ENCODE measurements at regions not wholly inside any gene's neighbourhood (a gene's known extent, or its start where the extent isn't known, plus 50 kb on each side); places are given as distances from the start of the nearest gene placed in this dataset.

DNA sequence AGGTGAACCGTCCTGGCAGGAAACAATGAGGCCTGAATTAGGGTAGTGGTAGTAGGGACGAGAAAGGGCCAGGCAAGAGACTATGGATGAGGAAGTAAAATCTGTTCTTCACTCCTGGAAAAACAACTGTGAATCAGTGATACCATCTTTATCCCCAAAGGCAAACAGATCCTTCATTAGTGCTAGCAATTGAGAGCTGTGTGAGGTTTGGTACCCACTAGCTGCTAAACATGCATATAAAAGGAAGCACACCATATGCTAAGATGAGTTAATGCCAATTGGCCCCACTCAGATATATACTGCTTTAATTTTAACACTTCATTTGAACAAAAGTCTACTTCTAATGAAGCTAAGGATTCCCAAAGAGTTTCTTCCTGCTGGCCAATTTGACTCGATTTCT, 244.8 kb upstream of the NR4A3 start:
- no peak for TF ChIP-seq POLR2A (IDR thresholded peaks at IDR 0.05)
- no peak for TF ChIP-seq EP300 (IDR thresholded peaks at IDR 0.05)
- no peak for TF ChIP-seq POLR2AphosphoS5 (IDR thresholded peaks at IDR 0.05)
- TF ChIP-seq, protein P1, sequence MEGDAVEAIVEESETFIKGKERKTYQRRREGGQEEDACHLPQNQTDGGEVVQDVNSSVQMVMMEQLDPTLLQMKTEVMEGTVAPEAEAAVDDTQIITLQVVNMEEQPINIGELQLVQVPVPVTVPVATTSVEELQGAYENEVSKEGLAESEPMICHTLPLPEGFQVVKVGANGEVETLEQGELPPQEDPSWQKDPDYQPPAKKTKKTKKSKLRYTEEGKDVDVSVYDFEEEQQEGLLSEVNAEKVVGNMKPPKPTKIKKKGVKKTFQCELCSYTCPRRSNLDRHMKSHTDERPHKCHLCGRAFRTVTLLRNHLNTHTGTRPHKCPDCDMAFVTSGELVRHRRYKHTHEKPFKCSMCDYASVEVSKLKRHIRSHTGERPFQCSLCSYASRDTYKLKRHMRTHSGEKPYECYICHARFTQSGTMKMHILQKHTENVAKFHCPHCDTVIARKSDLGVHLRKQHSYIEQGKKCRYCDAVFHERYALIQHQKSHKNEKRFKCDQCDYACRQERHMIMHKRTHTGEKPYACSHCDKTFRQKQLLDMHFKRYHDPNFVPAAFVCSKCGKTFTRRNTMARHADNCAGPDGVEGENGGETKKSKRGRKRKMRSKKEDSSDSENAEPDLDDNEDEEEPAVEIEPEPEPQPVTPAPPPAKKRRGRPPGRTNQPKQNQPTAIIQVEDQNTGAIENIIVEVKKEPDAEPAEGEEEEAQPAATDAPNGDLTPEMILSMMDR (IDR thresholded peaks at IDR 0.05), result no peak
- 85% methylated on average over 3 of the region's 3 CpGs for WGBS

DNA sequence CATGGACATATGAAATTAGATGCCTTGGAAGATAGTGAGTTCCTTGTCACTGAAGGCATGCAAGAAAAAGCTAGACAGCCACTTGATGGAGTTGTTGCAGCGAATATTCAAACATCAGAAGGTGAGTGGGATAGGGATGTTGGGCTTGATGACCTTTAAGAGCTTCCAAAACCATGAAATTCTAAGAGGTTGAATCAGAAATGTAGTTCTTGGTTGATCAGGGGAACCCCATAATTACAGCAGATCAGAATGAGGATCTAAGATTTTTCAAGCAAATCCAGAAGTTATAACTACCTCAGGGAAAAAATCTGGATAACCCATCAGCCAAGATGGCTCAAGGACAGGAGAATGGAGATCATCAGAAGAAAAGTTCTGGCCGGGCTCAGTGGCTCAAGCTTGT, 244.3 kb upstream of the NR4A3 start:
- no peaks in the 10 kb centered on the region for H3K9me3 ChIP-seq
- H3K27ac ChIP-seq, result no peak overlapping the region
- no peaks in the 10 kb centered on the region for H3K36me3 ChIP-seq
- no peak for DNase-seq (ENCODE audit: low spot score in 2 of 2)
- H3K4me3 ChIP-seq, result no peak overlapping the region
- H3K4me1 ChIP-seq, result no peaks in the 10 kb centered on the region
- TF ChIP-seq EP300 (IDR thresholded peaks at IDR 0.05) (no peak), POLR2A (IDR thresholded peaks at IDR 0.05) (no peak), POLR2AphosphoS5 (IDR thresholded peaks at IDR 0.05) (no peak)
- TF ChIP-seq, protein P1 (IDR thresholded peaks at IDR 0.05), result no peak
- WGBS, result 80% methylated on average over 2 of the region's 2 CpGs
- no peaks in the 10 kb centered on the region for H3K27me3 ChIP-seq

More for the DNA sequence above, 244.8 kb upstream of the NR4A3 start:
- Histone ChIP-seq H3K27ac (no peak overlapping the region), H3K36me3 (no peaks in the 10 kb centered on the region), H3K4me1 (no peaks in the 10 kb centered on the region), H3K27me3 (no peaks in the 10 kb centered on the region), H3K4me3 (no peak overlapping the region), H3K9me3 (no peaks in the 10 kb centered on the region)
- DNase-seq (ENCODE audit: low spot score in 2 of 2), result no peak

DNA sequence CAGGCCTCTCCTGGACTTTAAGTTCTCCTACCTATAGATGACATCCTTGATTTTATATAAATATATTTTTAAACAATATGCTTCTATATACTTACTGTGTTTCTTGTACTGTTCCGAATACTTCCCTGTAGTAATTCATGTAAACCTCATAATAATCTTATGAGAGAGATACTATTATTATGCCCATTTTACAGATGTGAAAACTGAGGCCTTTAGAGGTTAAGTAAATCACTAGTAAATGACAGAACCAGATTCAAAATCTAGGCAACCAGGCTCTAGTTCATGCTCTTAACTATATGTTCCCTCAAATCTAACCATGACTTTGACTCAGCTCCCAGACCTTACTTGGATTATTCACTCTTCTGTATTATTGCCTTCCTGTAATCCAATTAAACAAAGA, 243.0 kb upstream of the NR4A3 start:
- no peaks in the 10 kb centered on the region for H3K36me3 ChIP-seq
- TF ChIP-seq POLR2AphosphoS5 (IDR thresholded peaks at IDR 0.05), result no peak
- TF ChIP-seq, protein P1 (IDR thresholded peaks at IDR 0.05), result no peak
- no peak for TF ChIP-seq EP300 (IDR thresholded peaks at IDR 0.05)
- TF ChIP-seq POLR2A (IDR thresholded peaks at IDR 0.05), result no peak
- no peak overlapping the region for H3K27ac ChIP-seq
- no peak for DNase-seq (ENCODE audit: low spot score in 2 of 2)
- no peaks in the 10 kb centered on the region for H3K9me3 ChIP-seq
- no peaks in the 10 kb centered on the region for H3K27me3 ChIP-seq
- H3K4me1 ChIP-seq, result no peaks in the 10 kb centered on the region
- 100% methylated on average over 1 of the region's 1 CpG for WGBS
- no peak overlapping the region for H3K4me3 ChIP-seq

DNA sequence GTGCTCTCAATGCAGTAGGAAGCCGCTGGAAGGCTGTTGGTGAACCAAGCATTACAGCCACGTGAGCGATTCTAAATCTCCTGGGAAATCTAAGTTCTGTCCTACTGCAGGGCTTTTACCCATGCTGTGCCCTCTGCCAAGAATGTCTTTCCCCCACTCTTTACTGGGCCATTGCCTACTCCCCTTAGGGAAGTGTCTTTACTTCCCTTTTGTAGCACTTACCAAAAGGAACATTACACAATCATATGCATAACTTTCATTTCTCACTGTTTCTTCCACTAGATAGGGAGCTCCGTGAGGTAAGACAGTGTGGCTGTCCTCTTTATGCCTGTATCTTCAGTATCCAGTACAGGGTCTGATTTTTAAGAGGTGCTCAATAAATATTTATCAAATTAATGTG, 241.7 kb upstream of the NR4A3 start:
- TF ChIP-seq EP300 (IDR thresholded peaks at IDR 0.05) (no peak), POLR2A (IDR thresholded peaks at IDR 0.05) (no peak), POLR2AphosphoS5 (IDR thresholded peaks at IDR 0.05) (no peak)
- TF ChIP-seq, protein P1 (IDR thresholded peaks at IDR 0.05), result no peak
- no peaks in the 10 kb centered on the region for H3K9me3 ChIP-seq
- 82% methylated on average over 4 of the region's 4 CpGs for WGBS
- no peaks in the 10 kb centered on the region for H3K36me3 ChIP-seq
- DNase-seq (ENCODE audit: low spot score in 2 of 2), result no peak
- no peaks in the 10 kb centered on the region for H3K4me1 ChIP-seq
- no peak overlapping the region for H3K4me3 ChIP-seq
- H3K27ac ChIP-seq, result no peak overlapping the region
- H3K27me3 ChIP-seq, result no peaks in the 10 kb centered on the region

DNA sequence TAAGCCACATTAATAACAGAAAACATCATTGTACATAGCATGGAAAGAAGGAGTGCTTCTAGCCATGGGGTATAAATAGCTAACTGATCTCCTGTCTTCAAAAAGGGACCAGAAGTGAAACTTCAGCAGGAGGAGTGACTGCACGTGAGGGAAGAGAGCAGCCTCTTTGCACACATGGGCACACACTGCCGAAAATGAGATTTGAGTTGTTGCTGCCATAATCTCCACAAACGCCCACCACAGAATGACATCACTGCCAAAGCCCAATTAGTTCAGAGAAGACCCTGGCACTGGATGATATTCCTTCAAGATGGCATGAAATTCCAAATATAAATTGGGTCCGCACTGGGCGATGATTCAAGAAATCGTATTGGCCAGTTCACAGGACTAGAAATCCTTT, 238.9 kb upstream of the NR4A3 start:
- Histone ChIP-seq H3K4me1 (no peaks in the 10 kb centered on the region), H3K9me3 (no peaks in the 10 kb centered on the region), H3K36me3 (no peaks in the 10 kb centered on the region), H3K27ac (no peak overlapping the region), H3K4me3 (no peak overlapping the region), H3K27me3 (no peaks in the 10 kb centered on the region)
- 84% methylated on average over 6 of the region's 6 CpGs for WGBS
- DNase-seq (ENCODE audit: low spot score in 2 of 2), result no peak
- TF ChIP-seq EP300 (IDR thresholded peaks at IDR 0.05), result no peak
- TF ChIP-seq POLR2A (IDR thresholded peaks at IDR 0.05), result no peak
- no peak for TF ChIP-seq POLR2AphosphoS5 (IDR thresholded peaks at IDR 0.05)
- TF ChIP-seq, protein P1 (IDR thresholded peaks at IDR 0.05), result no peak
